Fibroblast of lung (primary cell): ENCODE measurements at regions not wholly inside any gene's neighbourhood (a gene's known extent, or its start where the extent isn't known, plus 50 kb on each side); places are given as distances from the start of the nearest gene placed in this dataset.

ENCODE experiments used
- DNase-seq, 2 donors: peaks; one replicate each; pipeline versions ENCODE4 v3.0.0 to v3.0.0-alpha.2; 2010; ENCODE audit warnings: low read depth in 2 of 2
- H2AFZ ChIP-seq: 2 replicates; pipeline ENCODE4 v1.5.1; 2012; ENCODE audit warnings: low read length, control low read depth, inconsistent platforms
- H3K27ac ChIP-seq: 2 replicates; pipeline ENCODE4 v1.5.1; 2011; ENCODE audit warnings: low read length, control low read depth; ENCODE audit not compliant: insufficient read depth
- H3K27me3 ChIP-seq: 2 replicates; pipeline ENCODE4 v1.5.1; 2011; ENCODE audit warnings: mild to moderate bottlenecking, low read length; ENCODE audit not compliant: control insufficient read depth, insufficient read depth
- H3K36me3 ChIP-seq: 2 replicates; pipeline ENCODE4 v1.5.1; 2011; ENCODE audit warnings: low read length; ENCODE audit not compliant: control insufficient read depth, insufficient read depth
- H3K4me1 ChIP-seq: 2 replicates; pipeline ENCODE4 v1.5.1; 2011; ENCODE audit warnings: low read length; ENCODE audit not compliant: control insufficient read depth, insufficient read depth; ENCODE audit errors: extremely low read depth
- H3K4me2 ChIP-seq: 2 replicates; pipeline ENCODE4 v1.5.1; 2011; ENCODE audit warnings: low read length, control low read depth; ENCODE audit not compliant: insufficient read depth; ENCODE audit errors: extremely low read depth
- H3K4me3 ChIP-seq, 4 experiments: fragments of 200-600 bp in 1 of 4; sonication (generic) in 1 of 4; replicated peaks in 1 of 4; 2 replicates each; pipeline ENCODE4 v1.5.1; 2011 to 2016; ENCODE audit warnings: low read length in 4 of 4, low read depth in 3 of 4, mild to moderate bottlenecking in 3 of 4, control low read depth in 2 of 4, inconsistent platforms in 1 of 4, mixed read lengths in 1 of 4; ENCODE audit not compliant: insufficient read depth in 1 of 4; ENCODE audit errors: control extremely low read depth in 1 of 4
- H3K79me2 ChIP-seq: 2 replicates; pipeline ENCODE4 v1.5.1; 2012; ENCODE audit warnings: mild to moderate bottlenecking, low read length, inconsistent platforms; ENCODE audit not compliant: control insufficient read depth, insufficient read depth
- H3K9ac ChIP-seq: 2 replicates; pipeline ENCODE4 v1.5.1; 2011; ENCODE audit warnings: mild to moderate bottlenecking, low read length, control low read depth; ENCODE audit not compliant: insufficient read depth
- H3K9me3 ChIP-seq: 2 replicates; pipeline ENCODE4 v1.5.1; 2012; ENCODE audit warnings: low read depth, low read length; ENCODE audit not compliant: control insufficient read depth, insufficient read depth
- H4K20me1 ChIP-seq: 2 replicates; pipeline ENCODE4 v1.5.1; 2011; ENCODE audit warnings: low read length; ENCODE audit not compliant: control insufficient read depth, insufficient read depth; ENCODE audit errors: extremely low read depth
- CTCF ChIP-seq, 2 donors: IDR thresholded peaks in 1 of 2; conservative IDR thresholded peaks in 1 of 2; 1 replicate in 1 of 2; 2 replicates in 1 of 2; pipeline ENCODE4 v1.5.1; 2011 to 2012; ENCODE audit warnings: low read length in 2 of 2, control low read depth in 1 of 2, inconsistent platforms in 1 of 2, low read depth in 1 of 2, mild to moderate bottlenecking in 1 of 2
- EZH2 ChIP-seq: IDR thresholded peaks from 2 replicates; pipeline ENCODE4 v1.5.1; 2012; ENCODE audit warnings: low read length, control low read depth, mild to moderate bottlenecking; ENCODE audit errors: missing control alignments

- Histone ChIP-seq H3K27me3 (no peaks in the 10 kb centered on the region), H3K9me3 (no peaks in the 10 kb centered on the region), H3K79me2 (no peaks in the 10 kb centered on the region), H3K9ac (no peak overlapping the region), H4K20me1 (no peaks in the 10 kb centered on the region), H3K4me3 (no peak overlapping the region), H3K36me3 (no peaks in the 10 kb centered on the region), H3K4me2 (no peak overlapping the region), H3K4me1 (no peaks in the 10 kb centered on the region), H2AFZ (no peak overlapping the region), H3K27ac (no peak overlapping the region)
- TF ChIP-seq EZH2: no peak
- no peak for TF ChIP-seq CTCF (conservative IDR thresholded peaks at IDR 0.05 in 1 of 2, IDR thresholded peaks at IDR 0.05 in 1 of 2; ENCODE audit: low read depth in 1 of 2, low read length in 2 of 2)
- peak; percentile 1 to 4 for DNase-seq
These were observed 181.3 kb downstream of the LIG4 start for GRCh38 chr13:108033800-108034707.

- TF ChIP-seq EZH2: no peak
- no peak for TF ChIP-seq CTCF (conservative IDR thresholded peaks at IDR 0.05 in 1 of 2, IDR thresholded peaks at IDR 0.05 in 1 of 2; ENCODE audit: low read depth in 1 of 2, low read length in 2 of 2)
- Histone ChIP-seq H3K9me3 (no peaks in the 10 kb centered on the region), H3K27ac (no peak overlapping the region), H3K4me3 (no peak overlapping the region), H3K27me3 (no peaks in the 10 kb centered on the region), H3K79me2 (no peaks in the 10 kb centered on the region), H3K4me2 (no peak overlapping the region), H3K4me1 (no peaks in the 10 kb centered on the region), H3K36me3 (no peaks in the 10 kb centered on the region), H4K20me1 (no peaks in the 10 kb centered on the region), H2AFZ (no peak overlapping the region), H3K9ac (no peak overlapping the region)
- no peak for DNase-seq
These were observed 183.5 kb downstream of the LIG4 start for GRCh38 chr13:108031865-108032264.

- Histone ChIP-seq H3K79me2 (no peaks in the 10 kb centered on the region), H3K36me3 (no peaks in the 10 kb centered on the region), H3K27me3 (no peaks in the 10 kb centered on the region), H3K4me3 (no peak overlapping the region), H3K4me2 (no peak overlapping the region), H2AFZ (no peak overlapping the region), H3K9me3 (no peaks in the 10 kb centered on the region), H3K9ac (no peak overlapping the region), H4K20me1 (no peaks in the 10 kb centered on the region), H3K4me1 (no peaks in the 10 kb centered on the region), H3K27ac (no peak overlapping the region)
- TF ChIP-seq EZH2 (no peak), CTCF (conservative IDR thresholded peaks at IDR 0.05 in 1 of 2, IDR thresholded peaks at IDR 0.05 in 1 of 2; ENCODE audit: low read depth in 1 of 2, low read length in 2 of 2) (no peak)
- no peak for DNase-seq
These were observed 184.6 kb downstream of the LIG4 start for GRCh38 chr13:108030769-108031168.
